Astrocyte (in vitro differentiated cells and primary cell): ENCODE measurements at regions not wholly inside any gene's neighbourhood (a gene's known extent, or its start where the extent isn't known, plus 50 kb on each side); places are given as distances from the start of the nearest gene placed in this dataset.

Source experiments
- DNase-seq: peaks from one replicate; pipeline ENCODE4 v3.0.0-alpha.2; 2010; ENCODE audit warnings: low read depth
- FAIRE-seq: peaks from 2 replicates; lab custom pipeline; 2011; peaks lifted over from hg19 to GRCh38; lab: Jason Lieb, UNC
- H2AFZ ChIP-seq: 2 replicates; pipeline ENCODE4 v1.6.0; 2012; ENCODE audit warnings: low read depth, low read length, inconsistent platforms
- H3K27ac ChIP-seq: 2 replicates; pipeline ENCODE4 v1.5.1; 2011; ENCODE audit warnings: low read depth, low read length, inconsistent platforms
- H3K27me3 ChIP-seq: 2 replicates; pipeline ENCODE4 v1.6.0; 2011; ENCODE audit warnings: low read length, inconsistent platforms; ENCODE audit not compliant: insufficient read depth
- H3K36me3 ChIP-seq: 2 replicates; pipeline ENCODE4 v1.5.1; 2011; ENCODE audit warnings: low read length, inconsistent platforms; ENCODE audit not compliant: insufficient read depth
- H3K4me1 ChIP-seq: 2 replicates; pipeline ENCODE4 v1.5.1; 2011; ENCODE audit warnings: low read length, inconsistent platforms; ENCODE audit not compliant: insufficient read depth
- H3K4me2 ChIP-seq: 2 replicates; pipeline ENCODE4 v1.6.0; 2012; ENCODE audit warnings: low read length, inconsistent platforms
- H3K4me3 ChIP-seq: 2 replicates; pipeline ENCODE4 v1.5.1; 2011; ENCODE audit warnings: low read depth, mild to moderate bottlenecking, low read length, inconsistent platforms; ENCODE audit not compliant: insufficient read depth
- H3K79me2 ChIP-seq: 2 replicates; pipeline ENCODE4 v1.6.0; 2012; ENCODE audit warnings: mild to moderate bottlenecking, low read length, inconsistent platforms; ENCODE audit not compliant: insufficient read depth
- H3K9ac ChIP-seq: 2 replicates; pipeline ENCODE4 v1.6.0; 2012; ENCODE audit warnings: mild to moderate bottlenecking, low read length, inconsistent platforms
- H3K9me3 ChIP-seq: 2 replicates; pipeline ENCODE4 v1.5.1; 2012; ENCODE audit warnings: low read depth, mild to moderate bottlenecking, low read length, inconsistent platforms; ENCODE audit not compliant: insufficient read depth
- H4K20me1 ChIP-seq: 2 replicates; pipeline ENCODE4 v1.6.0; 2012; ENCODE audit warnings: low read length, inconsistent platforms; ENCODE audit not compliant: insufficient read depth
- H3K27ac Mint-ChIP-seq: one replicate; pipeline ENCODE4 v1.8.0; 2021; ENCODE audit warnings: mild to moderate bottlenecking, mixed read lengths; ENCODE audit not compliant: unreplicated experiment
- H3K27me3 Mint-ChIP-seq: one replicate; pipeline ENCODE4 v1.8.0; 2021; ENCODE audit warnings: low read depth, mixed read lengths; ENCODE audit not compliant: unreplicated experiment
- H3K36me3 Mint-ChIP-seq: one replicate; pipeline ENCODE4 v1.8.0; 2021; ENCODE audit warnings: low read depth, mixed read lengths; ENCODE audit not compliant: unreplicated experiment
- H3K4me1 Mint-ChIP-seq: one replicate; pipeline ENCODE4 v1.8.0; 2021; ENCODE audit warnings: low read depth, mixed read lengths; ENCODE audit not compliant: unreplicated experiment
- H3K4me3 Mint-ChIP-seq: one replicate; pipeline ENCODE4 v1.8.0; 2021; ENCODE audit warnings: mild to moderate bottlenecking, moderate library complexity, mixed read lengths; ENCODE audit not compliant: unreplicated experiment
- H3K9me3 Mint-ChIP-seq: one replicate; pipeline ENCODE4 v1.8.0; 2021; ENCODE audit warnings: mild to moderate bottlenecking, mixed read lengths; ENCODE audit not compliant: unreplicated experiment
- EZH2 ChIP-seq: IDR thresholded peaks from 2 replicates; pipeline ENCODE4 v1.6.1; 2012; ENCODE audit warnings: mild to moderate bottlenecking, low read length, inconsistent platforms; ENCODE audit not compliant: insufficient read depth
- TF ChIP-seq, protein P1 (sequence below): IDR thresholded peaks from 2 replicates; pipeline ENCODE4 v1.5.1; 2011; ENCODE audit warnings: low read depth, mild to moderate bottlenecking, inconsistent platforms, low read length, moderate library complexity; ENCODE audit not compliant: insufficient read depth

GRCh38 chr1:82343381-82343780 is 542.6 kb downstream of the ADGRL2 start:
- H3K4me1 ChIP-seq, result no peaks in the 10 kb centered on the region
- H3K4me1 Mint-ChIP-seq, result no peaks in the 10 kb centered on the region
- H3K79me2 ChIP-seq, result no peaks in the 10 kb centered on the region
- H3K4me3 ChIP-seq, result no peak overlapping the region
- no peaks in the 10 kb centered on the region for H3K9me3 ChIP-seq
- no peak for FAIRE-seq
- no peaks in the 10 kb centered on the region for H3K9me3 Mint-ChIP-seq
- H3K4me2 ChIP-seq, result no peak overlapping the region
- H2AFZ ChIP-seq, result no peak overlapping the region
- no peaks in the 10 kb centered on the region for H3K36me3 ChIP-seq
- no peaks in the 10 kb centered on the region for H3K27me3 Mint-ChIP-seq
- no peak overlapping the region for H3K9ac ChIP-seq
- H3K27ac ChIP-seq, result no peak overlapping the region
- no peaks in the 10 kb centered on the region for H3K36me3 Mint-ChIP-seq
- H3K27me3 ChIP-seq, result no peaks in the 10 kb centered on the region
- no peak overlapping the region for H3K4me3 Mint-ChIP-seq
- no peak for DNase-seq
- H4K20me1 ChIP-seq, result no peaks in the 10 kb centered on the region
- TF ChIP-seq EZH2, result no peak
- TF ChIP-seq, protein P1, sequence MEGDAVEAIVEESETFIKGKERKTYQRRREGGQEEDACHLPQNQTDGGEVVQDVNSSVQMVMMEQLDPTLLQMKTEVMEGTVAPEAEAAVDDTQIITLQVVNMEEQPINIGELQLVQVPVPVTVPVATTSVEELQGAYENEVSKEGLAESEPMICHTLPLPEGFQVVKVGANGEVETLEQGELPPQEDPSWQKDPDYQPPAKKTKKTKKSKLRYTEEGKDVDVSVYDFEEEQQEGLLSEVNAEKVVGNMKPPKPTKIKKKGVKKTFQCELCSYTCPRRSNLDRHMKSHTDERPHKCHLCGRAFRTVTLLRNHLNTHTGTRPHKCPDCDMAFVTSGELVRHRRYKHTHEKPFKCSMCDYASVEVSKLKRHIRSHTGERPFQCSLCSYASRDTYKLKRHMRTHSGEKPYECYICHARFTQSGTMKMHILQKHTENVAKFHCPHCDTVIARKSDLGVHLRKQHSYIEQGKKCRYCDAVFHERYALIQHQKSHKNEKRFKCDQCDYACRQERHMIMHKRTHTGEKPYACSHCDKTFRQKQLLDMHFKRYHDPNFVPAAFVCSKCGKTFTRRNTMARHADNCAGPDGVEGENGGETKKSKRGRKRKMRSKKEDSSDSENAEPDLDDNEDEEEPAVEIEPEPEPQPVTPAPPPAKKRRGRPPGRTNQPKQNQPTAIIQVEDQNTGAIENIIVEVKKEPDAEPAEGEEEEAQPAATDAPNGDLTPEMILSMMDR, result no peak
- H3K27ac Mint-ChIP-seq, result no peak overlapping the region

GRCh38 chr1:82337635-82338034 is 536.9 kb downstream of the ADGRL2 start:
- H3K27ac ChIP-seq, result no peak overlapping the region
- TF ChIP-seq, protein P1, result no peak
- no peak for TF ChIP-seq EZH2
- H3K4me2 ChIP-seq, result no peak overlapping the region
- H3K9ac ChIP-seq, result no peak overlapping the region
- no peak for DNase-seq
- H3K9me3 ChIP-seq, result no peaks in the 10 kb centered on the region
- Mint-ChIP-seq H3K4me1 (no peaks in the 10 kb centered on the region), H3K4me3 (no peak overlapping the region), H3K9me3 (peaks cover 2% of the 10 kb centered on the region), H3K27me3 (no peaks in the 10 kb centered on the region), H3K27ac (no peak overlapping the region), H3K36me3 (no peaks in the 10 kb centered on the region)
- H3K79me2 ChIP-seq, result no peaks in the 10 kb centered on the region
- no peaks in the 10 kb centered on the region for H3K27me3 ChIP-seq
- no peaks in the 10 kb centered on the region for H3K36me3 ChIP-seq
- H3K4me1 ChIP-seq, result no peaks in the 10 kb centered on the region
- no peak for FAIRE-seq
- H3K4me3 ChIP-seq, result no peak overlapping the region
- H4K20me1 ChIP-seq, result no peaks in the 10 kb centered on the region
- no peak overlapping the region for H2AFZ ChIP-seq

- Histone ChIP-seq H3K4me3 (no peak overlapping the region), H3K36me3 (no peaks in the 10 kb centered on the region), H3K9ac (no peak overlapping the region), H4K20me1 (no peaks in the 10 kb centered on the region), H2AFZ (no peak overlapping the region), H3K79me2 (no peaks in the 10 kb centered on the region), H3K4me2 (no peak overlapping the region), H3K9me3 (no peaks in the 10 kb centered on the region), H3K27me3 (no peaks in the 10 kb centered on the region), H3K4me1 (no peaks in the 10 kb centered on the region), H3K27ac (no peak overlapping the region)
- TF ChIP-seq, protein P1, result no peak
- TF ChIP-seq EZH2, result no peak
- H3K4me3 Mint-ChIP-seq, result no peak overlapping the region
- no peak for DNase-seq
- H3K27ac Mint-ChIP-seq, result no peak overlapping the region
- no peaks in the 10 kb centered on the region for H3K36me3 Mint-ChIP-seq
- H3K27me3 Mint-ChIP-seq, result no peaks in the 10 kb centered on the region
- H3K4me1 Mint-ChIP-seq, result no peaks in the 10 kb centered on the region
- FAIRE-seq, result no peak
- H3K9me3 Mint-ChIP-seq, result peaks cover 5% of the 10 kb centered on the region
Measured at GRCh38 chr1:82330330-82330729, 529.6 kb downstream of the ADGRL2 start.
